OCI-LY1 (cell line): ENCODE measurements at regions not wholly inside any gene's neighbourhood (a gene's known extent, or its start where the extent isn't known, plus 50 kb on each side); places are given as distances from the start of the nearest gene placed in this dataset.

Experiments used
- H2AFZ ChIP-seq: fragments of 200-600 bp; sonication (generic), shearing (Covaris generic); 2 replicates; pipeline ENCODE4 v1.6.0; 2014; ENCODE audit warnings: antibody characterized with exemption, mild to moderate bottlenecking, low read length
- H3F3A ChIP-seq: fragments of 200-600 bp; sonication (generic), shearing (Covaris generic); 2 replicates; pipeline ENCODE4 v1.6.0; 2014; ENCODE audit warnings: mild to moderate bottlenecking, antibody characterized with exemption, low read length, moderate library complexity; ENCODE audit not compliant: insufficient read depth
- H3K27ac ChIP-seq: fragments of 200-600 bp; sonication (generic); 2 replicates; pipeline ENCODE4 v1.5.1; 2014; ENCODE audit warnings: low read length, mixed run types, mild to moderate bottlenecking, low read depth; ENCODE audit not compliant: poor library complexity, severe bottlenecking
- H3K27me3 ChIP-seq: fragments of 200-600 bp; sonication (generic); 2 replicates; pipeline ENCODE4 v1.6.0; 2014; ENCODE audit warnings: antibody characterized with exemption, mild to moderate bottlenecking, low read length, moderate library complexity; ENCODE audit not compliant: insufficient read depth
- H3K36me3 ChIP-seq: fragments of 200-600 bp; sonication (generic); 2 replicates; pipeline ENCODE4 v1.6.1; 2014; ENCODE audit warnings: mild to moderate bottlenecking, antibody characterized with exemption, low read length, moderate library complexity, mixed read lengths; ENCODE audit not compliant: insufficient read depth
- H3K4me1 ChIP-seq: fragments of 200-600 bp; sonication (generic); 2 replicates; pipeline ENCODE4 v1.5.1; 2014; ENCODE audit warnings: mild to moderate bottlenecking, low read length, moderate library complexity; ENCODE audit not compliant: insufficient read depth, severe bottlenecking
- H3K4me2 ChIP-seq: fragments of 200-600 bp; sonication (generic), shearing (Covaris generic); 2 replicates; pipeline ENCODE4 v1.6.1; 2014; ENCODE audit warnings: low read length
- H3K4me3 ChIP-seq: fragments of 200-600 bp; sonication (generic); 2 replicates; pipeline ENCODE4 v1.5.1; 2014; ENCODE audit warnings: low read length, low read depth, mild to moderate bottlenecking, mixed read lengths; ENCODE audit not compliant: poor library complexity, severe bottlenecking
- H3K79me2 ChIP-seq: fragments of 200-600 bp; shearing (Covaris generic); 2 replicates; pipeline ENCODE4 v1.6.1; 2016; ENCODE audit warnings: mixed run types, low read length, mixed read lengths; ENCODE audit not compliant: insufficient read depth
- H3K9ac ChIP-seq: fragments of 200-600 bp; sonication (generic), shearing (Covaris generic); 2 replicates; pipeline ENCODE4 v1.6.1; 2014; ENCODE audit warnings: mild to moderate bottlenecking, low read length, mixed read lengths
- H3K9me2 ChIP-seq: fragments of 200-600 bp; sonication (generic), shearing (Covaris generic); 2 replicates; pipeline ENCODE4 v1.6.1; 2014; ENCODE audit warnings: low read depth, mild to moderate bottlenecking, low read length, mixed read lengths
- H3K9me3 ChIP-seq: fragments of 200-600 bp; shearing (Covaris generic); 2 replicates; pipeline ENCODE4 v1.6.1; 2014; ENCODE audit warnings: low read length, mixed read lengths
- H4K20me1 ChIP-seq: fragments of 200-600 bp; sonication (generic), shearing (Covaris generic); 2 replicates; pipeline ENCODE4 v1.6.0; 2016; ENCODE audit warnings: mild to moderate bottlenecking, low read length; ENCODE audit not compliant: insufficient read depth
- EZH2 ChIP-seq: fragments of 200-600 bp; sonication (generic), shearing (Covaris generic); IDR thresholded peaks from 2 replicates; pipeline ENCODE4 v1.8.0; 2017; ENCODE audit warnings: borderline replicate concordance, mixed run types, mild to moderate bottlenecking, antibody characterized with exemption, low read length, moderate library complexity, mixed read lengths
- TF ChIP-seq, protein P1 (sequence below): fragments of 200-600 bp; sonication (generic), shearing (Covaris generic); IDR thresholded peaks from 2 replicates; pipeline ENCODE4 v1.5.1; 2017; ENCODE audit warnings: mild to moderate bottlenecking, antibody characterized with exemption, low read length, moderate library complexity, mixed read lengths

DNA sequence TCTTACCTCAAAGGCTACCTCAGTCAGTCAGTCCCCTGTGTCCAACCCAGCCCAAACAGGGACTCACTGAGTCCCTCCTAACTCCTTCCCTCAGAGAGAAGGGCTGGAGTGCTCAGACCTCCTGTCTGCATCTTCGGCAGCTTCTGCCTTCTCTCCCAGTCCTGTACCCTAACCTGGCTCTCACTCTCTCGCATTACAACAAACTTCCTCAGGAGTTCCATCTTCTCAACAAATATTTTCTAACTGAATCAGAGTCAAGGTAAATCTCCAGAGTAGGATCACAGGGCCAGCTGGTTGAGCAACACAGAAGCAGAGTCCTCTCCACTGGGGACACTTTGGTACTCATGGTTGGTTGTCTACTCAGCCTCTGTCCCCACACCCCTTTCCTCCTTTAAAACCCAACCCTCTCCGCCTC, 92.3 kb downstream of the MRPL14 start:
- Histone ChIP-seq H3K9ac (no peak overlapping the region), H3K79me2 (no peaks in the 10 kb centered on the region), H3K9me2 (no peaks in the 10 kb centered on the region), H3K27me3 (peaks cover 4% of the 10 kb centered on the region; the same call in 1 of the 2 replicates), H3F3A (no peaks in the 10 kb centered on the region), H3K4me3 (no peak overlapping the region), H4K20me1 (no peaks in the 10 kb centered on the region), H3K27ac (no peak overlapping the region), H3K4me2 (no peak overlapping the region), H3K9me3 (no peaks in the 10 kb centered on the region), H3K36me3 (no peaks in the 10 kb centered on the region), H2AFZ (no peak overlapping the region), H3K4me1 (no peaks in the 10 kb centered on the region)
- TF ChIP-seq EZH2: no peak
- TF ChIP-seq, protein P1, sequence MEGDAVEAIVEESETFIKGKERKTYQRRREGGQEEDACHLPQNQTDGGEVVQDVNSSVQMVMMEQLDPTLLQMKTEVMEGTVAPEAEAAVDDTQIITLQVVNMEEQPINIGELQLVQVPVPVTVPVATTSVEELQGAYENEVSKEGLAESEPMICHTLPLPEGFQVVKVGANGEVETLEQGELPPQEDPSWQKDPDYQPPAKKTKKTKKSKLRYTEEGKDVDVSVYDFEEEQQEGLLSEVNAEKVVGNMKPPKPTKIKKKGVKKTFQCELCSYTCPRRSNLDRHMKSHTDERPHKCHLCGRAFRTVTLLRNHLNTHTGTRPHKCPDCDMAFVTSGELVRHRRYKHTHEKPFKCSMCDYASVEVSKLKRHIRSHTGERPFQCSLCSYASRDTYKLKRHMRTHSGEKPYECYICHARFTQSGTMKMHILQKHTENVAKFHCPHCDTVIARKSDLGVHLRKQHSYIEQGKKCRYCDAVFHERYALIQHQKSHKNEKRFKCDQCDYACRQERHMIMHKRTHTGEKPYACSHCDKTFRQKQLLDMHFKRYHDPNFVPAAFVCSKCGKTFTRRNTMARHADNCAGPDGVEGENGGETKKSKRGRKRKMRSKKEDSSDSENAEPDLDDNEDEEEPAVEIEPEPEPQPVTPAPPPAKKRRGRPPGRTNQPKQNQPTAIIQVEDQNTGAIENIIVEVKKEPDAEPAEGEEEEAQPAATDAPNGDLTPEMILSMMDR: no peak

DNA sequence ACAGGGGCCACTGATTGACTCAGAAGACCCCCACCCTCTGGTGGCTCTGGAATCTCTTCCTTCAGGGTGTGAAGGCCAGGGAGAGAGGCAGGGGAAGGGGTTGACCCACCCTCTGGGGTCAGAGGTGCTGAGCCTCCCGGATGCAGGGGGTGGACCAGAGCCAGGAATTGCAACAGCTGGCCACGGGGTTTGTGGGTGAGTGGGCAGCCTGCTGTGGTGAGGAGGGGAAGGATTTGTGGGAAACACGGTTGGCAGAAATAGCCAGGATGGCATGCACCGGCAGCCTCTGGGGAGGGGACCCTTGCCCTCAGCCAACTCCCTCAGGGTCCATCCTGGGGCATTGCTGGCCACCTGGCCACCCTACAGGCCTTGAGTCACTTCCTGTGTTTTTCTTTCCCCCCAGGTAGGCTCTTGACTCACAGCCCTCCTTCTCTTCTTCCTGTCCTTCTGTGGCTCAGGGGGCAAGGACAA, 92.8 kb downstream of the MRPL14 start:
- TF ChIP-seq EZH2: no peak
- TF ChIP-seq, protein P1: no peak
- H3K36me3 ChIP-seq: no peaks in the 10 kb centered on the region
- H3K4me3 ChIP-seq: no peak overlapping the region
- no peaks in the 10 kb centered on the region for H4K20me1 ChIP-seq
- H3K4me2 ChIP-seq: no peak overlapping the region
- H3K27me3 ChIP-seq: peaks cover 5% of the 10 kb centered on the region; the same call in 1 of the 2 replicates
- H3K9me2 ChIP-seq: no peaks in the 10 kb centered on the region
- H2AFZ ChIP-seq: no peak overlapping the region
- H3K9me3 ChIP-seq: no peaks in the 10 kb centered on the region
- no peak overlapping the region for H3K9ac ChIP-seq
- no peaks in the 10 kb centered on the region for H3K79me2 ChIP-seq
- no peak overlapping the region for H3K27ac ChIP-seq
- H3K4me1 ChIP-seq: no peaks in the 10 kb centered on the region
- no peaks in the 10 kb centered on the region for H3F3A ChIP-seq

GRCh38 chr6:44030812-44031454, 96.3 kb downstream of the MRPL14 start:
- Histone ChIP-seq H3K9ac (no peak overlapping the region), H3F3A (no peaks in the 10 kb centered on the region), H3K27ac (no peak overlapping the region), H3K9me2 (no peaks in the 10 kb centered on the region), H3K4me1 (no peaks in the 10 kb centered on the region), H3K79me2 (no peaks in the 10 kb centered on the region), H3K4me2 (no peak overlapping the region), H3K9me3 (no peaks in the 10 kb centered on the region), H2AFZ (no peak overlapping the region), H4K20me1 (no peaks in the 10 kb centered on the region), H3K36me3 (no peaks in the 10 kb centered on the region), H3K27me3 (peaks cover 3% of the 10 kb centered on the region; the same call in 1 of the 2 replicates), H3K4me3 (no peak overlapping the region)
- TF ChIP-seq, protein P1: no peak
- TF ChIP-seq EZH2: no peak
